ENCODE measurements at regions not wholly inside any gene's neighbourhood (a gene's known extent, or its start where the extent isn't known, plus 50 kb on each side); places are given as distances from the start of the nearest gene placed in this dataset.

DNA sequence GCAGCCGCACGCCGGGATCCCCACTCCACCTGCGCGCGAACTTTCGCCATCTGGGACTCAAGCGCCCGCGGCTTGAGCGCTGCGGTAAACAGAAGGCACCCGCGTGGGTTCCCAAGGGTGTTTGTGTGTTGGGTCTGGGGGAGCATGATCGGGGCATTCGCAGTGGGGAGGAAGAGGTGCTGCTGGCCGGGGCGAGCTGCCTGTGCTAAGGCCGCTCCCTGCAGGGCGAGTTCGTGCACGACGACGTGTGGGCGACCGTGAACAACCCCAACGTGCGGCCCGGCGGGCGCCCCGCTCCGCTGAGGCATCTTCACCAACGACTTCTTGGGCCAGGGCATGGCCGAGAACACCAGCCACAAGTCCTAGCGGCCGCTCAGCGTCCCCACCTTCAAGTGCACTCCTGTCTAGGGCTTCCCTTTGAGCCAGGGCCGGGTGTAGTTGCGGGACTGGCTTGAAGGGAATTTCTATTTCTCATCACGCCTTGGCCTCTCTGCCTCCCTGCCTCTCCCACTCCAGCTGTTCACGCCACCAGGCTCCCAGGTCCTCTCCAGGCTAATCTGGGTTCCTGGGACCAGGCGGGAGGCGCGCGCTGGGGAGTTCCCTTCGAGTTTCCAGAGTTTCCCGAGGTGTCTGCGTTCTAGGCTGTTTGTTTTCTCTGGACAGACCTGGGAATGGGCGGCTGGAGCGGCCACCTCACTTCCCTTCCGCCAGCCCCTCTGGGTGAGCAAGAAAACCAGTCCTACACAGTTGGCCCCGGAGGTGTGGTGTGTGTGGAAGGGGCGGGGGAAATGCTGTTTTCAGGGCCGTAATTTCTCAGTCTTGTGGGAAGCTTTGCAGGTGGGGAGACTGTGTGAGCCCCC is 417.8 kb upstream of the TMTC1 start:
- Histone ChIP-seq H3K27me3 (no peaks in the 10 kb centered on the region), H3K4me1 (peaks cover 0 to 8% (median 0%) of the 10 kb centered on the region in 10 experiments; a peak in 2 of 20 replicates), H3K27ac (no peak overlapping the region), H4K20me1 (no peaks in the 10 kb centered on the region), H3K9me3 (replicated peaks in 1 of 11) (peaks cover 0 to 9% (median 0%) of the 10 kb centered on the region in 11 experiments; a peak in 4 of 22 replicates), H3K4me3 (no peak overlapping the region), H3K9ac (no peak overlapping the region), H3K36me3 (no peaks in the 10 kb centered on the region), H3K4me2 (no peak overlapping the region)
- TF ChIP-seq Cebpa-rat (IDR thresholded peaks at IDR 0.05) = no peak

DNA sequence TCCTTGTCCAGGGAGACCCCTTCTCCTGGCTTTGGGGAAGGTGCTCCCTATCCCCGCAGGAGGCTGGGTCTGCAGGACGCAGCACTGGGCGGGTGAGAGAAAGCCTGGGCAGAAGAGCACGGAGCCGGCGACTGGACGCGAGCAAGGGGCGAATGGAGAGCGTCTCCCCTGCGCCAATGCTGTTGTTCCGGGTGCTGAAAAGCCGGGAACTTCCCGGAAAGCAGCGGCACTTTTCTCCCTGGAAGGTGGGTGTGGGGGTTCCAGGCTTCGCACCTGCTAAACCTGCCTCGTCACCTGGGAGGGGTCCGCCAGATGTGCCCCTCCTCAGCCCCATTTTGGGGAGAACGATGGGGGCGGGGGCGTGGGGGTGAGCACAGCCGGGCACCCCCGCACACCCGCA is 417.1 kb upstream of the TMTC1 start:
- Histone ChIP-seq H3K27me3 (no peaks in the 10 kb centered on the region), H3K4me3 (no peak overlapping the region), H3K36me3 (no peaks in the 10 kb centered on the region), H3K4me1 (peaks cover 0 to 8% (median 0%) of the 10 kb centered on the region in 10 experiments; a peak in 2 of 20 replicates), H3K9ac (no peak overlapping the region), H3K9me3 (replicated peaks in 1 of 11) (peaks cover 0 to 9% (median 0%) of the 10 kb centered on the region in 11 experiments; a peak in 4 of 22 replicates), H4K20me1 (no peaks in the 10 kb centered on the region), H3K27ac (no peak overlapping the region), H3K4me2 (no peak overlapping the region)
- TF ChIP-seq Cebpa-rat (IDR thresholded peaks at IDR 0.05) = no peak

DNA sequence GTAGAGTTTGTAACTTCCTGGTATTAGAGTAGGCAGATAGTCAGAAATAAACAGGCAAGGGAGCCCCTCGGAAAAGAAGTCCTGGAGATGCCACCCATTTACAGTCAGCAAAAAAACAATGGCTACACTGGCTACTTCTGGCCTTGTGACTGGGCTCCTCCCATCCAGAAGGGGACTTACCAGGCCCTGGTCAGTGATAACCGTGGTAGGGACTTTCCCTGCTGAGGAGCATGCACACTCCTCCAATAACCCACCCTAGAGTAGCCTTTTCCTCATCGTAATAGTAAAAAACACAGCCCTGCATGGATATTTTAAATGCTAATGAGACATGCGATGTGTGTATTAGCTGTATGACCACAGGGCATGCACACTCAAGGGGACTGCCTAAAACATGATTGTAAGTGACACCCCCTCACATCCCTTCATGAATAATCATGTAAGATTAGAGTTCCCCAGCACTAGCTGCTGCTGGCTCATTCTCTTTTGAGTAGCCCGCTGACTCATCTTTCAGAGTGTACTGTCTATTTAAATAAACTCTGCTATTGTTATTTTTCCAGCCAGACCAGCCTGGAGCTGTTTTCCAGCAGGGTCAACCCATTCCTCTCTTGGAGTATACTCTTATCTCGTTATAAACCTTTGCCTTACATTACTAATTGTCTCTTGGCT is 413.8 kb upstream of the TMTC1 start:
- TF ChIP-seq Cebpa-rat (IDR thresholded peaks at IDR 0.05) = no peak
- Histone ChIP-seq H3K4me1 (peaks cover 0 to 13% (median 0%) of the 10 kb centered on the region in 10 experiments; a peak in 2 of 20 replicates), H3K4me2 (peak overlapping the region in 1 of 11 experiments; percentile 40; a peak in 1 of 22 replicates)

DNA sequence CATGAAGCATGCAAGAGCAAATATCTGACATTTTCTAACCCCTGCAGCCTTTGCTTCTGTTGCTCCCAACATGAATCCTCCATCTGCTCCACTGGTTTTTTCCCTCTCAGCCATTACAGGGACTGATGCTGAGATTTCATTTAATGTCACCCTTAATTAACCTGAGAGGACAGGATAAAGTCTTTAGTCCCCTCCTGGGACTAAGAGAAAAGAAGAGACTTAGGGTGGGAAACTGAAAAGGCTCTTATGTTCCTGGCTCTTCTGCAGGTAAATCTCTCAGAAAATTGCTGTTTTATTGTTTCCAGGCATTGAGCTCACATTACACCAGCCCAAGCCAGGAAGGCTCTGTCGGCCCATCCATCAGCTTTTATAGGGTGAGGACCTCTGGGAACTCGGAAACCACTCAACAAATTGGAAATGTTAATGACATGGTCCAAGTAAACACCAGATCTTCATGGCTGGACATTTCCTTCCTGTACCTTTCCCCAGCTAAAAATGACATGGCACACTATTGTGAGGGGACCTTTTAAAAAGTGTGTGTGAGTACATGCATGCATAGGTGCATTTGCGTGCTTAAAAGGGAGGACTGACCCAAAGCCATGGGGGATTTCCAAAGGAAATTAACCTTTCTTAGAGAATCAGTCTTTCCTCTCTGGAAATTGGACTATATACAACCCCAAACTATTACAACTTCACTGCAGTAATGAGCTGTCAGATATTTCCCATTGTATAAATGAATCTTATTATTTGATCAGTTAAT is 408.1 kb upstream of the TMTC1 start:
- H3K27ac ChIP-seq = no peak overlapping the region
- H4K20me1 ChIP-seq = no peaks in the 10 kb centered on the region
- no peak overlapping the region for H3K4me2 ChIP-seq
- no peak overlapping the region for H3K4me3 ChIP-seq
- no peak overlapping the region for H3K9ac ChIP-seq
- no peak for TF ChIP-seq Cebpa-rat (IDR thresholded peaks at IDR 0.05)
- H3K4me1 ChIP-seq = peaks cover 0 to 8% (median 0%) of the 10 kb centered on the region in 10 experiments; a peak in 1 of 20 replicates
- 0 out of 22 replicates have a peak, but pooled peaks cover 0 to 6% (median 0%) of the 10 kb centered on the region in 11 experiments for H3K9me3 ChIP-seq (replicated peaks in 1 of 11)
- no peaks in the 10 kb centered on the region for H3K27me3 ChIP-seq
- H3K36me3 ChIP-seq = no peaks in the 10 kb centered on the region

More for the DNA sequence above, 413.8 kb upstream of the TMTC1 start:
- Histone ChIP-seq H3K4me3 (no peak overlapping the region), H4K20me1 (no peaks in the 10 kb centered on the region), H3K27me3 (no peaks in the 10 kb centered on the region), H3K36me3 (no peaks in the 10 kb centered on the region), H3K9me3 (replicated peaks in 1 of 11) (peaks cover 0 to 9% (median 0%) of the 10 kb centered on the region in 11 experiments; a peak in 4 of 22 replicates), H3K27ac (no peak overlapping the region), H3K9ac (no peak overlapping the region)

DNA sequence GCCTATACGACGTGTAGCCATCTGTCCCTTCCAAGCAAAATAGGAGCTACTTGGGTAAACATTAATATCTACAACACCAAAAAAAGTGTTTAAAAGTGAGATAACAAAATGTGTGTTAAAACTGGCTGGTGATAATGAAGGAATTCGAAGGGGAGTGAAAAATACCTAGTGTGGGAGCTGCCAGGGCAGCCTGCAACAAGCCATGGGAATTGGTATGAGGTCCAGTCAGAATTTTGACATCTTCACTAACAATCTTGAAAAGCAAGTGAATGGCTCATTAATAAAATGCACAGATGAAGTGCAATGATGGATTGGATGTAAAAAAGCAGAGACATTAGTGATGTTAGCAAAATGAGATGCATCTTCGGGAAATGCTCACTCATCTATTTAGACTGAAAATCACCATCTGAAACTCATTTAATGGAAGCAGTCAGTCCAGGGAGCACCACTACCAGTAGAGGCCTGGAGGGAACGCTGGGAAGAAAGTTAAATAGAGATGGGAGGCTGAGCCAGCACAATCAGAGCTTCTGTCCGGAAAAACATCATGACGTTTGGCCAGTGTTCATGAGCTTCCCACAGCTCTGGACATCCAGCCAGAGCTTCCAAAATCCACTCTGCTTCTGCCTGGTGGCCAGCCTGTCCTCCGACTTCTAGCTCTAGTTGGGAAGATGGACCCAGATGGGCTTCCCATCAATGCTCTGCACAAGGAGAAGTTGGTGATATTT is 405.0 kb upstream of the TMTC1 start:
- Histone ChIP-seq H3K27ac (no peak overlapping the region), H3K9me3 (replicated peaks in 1 of 11) (no peaks in the 10 kb centered on the region), H4K20me1 (no peaks in the 10 kb centered on the region), H3K4me2 (no peak overlapping the region), H3K9ac (no peak overlapping the region), H3K36me3 (no peaks in the 10 kb centered on the region), H3K4me1 (no peaks in the 10 kb centered on the region), H3K27me3 (no peaks in the 10 kb centered on the region), H3K4me3 (no peak overlapping the region)
- no peak for TF ChIP-seq Cebpa-rat (IDR thresholded peaks at IDR 0.05)

DNA sequence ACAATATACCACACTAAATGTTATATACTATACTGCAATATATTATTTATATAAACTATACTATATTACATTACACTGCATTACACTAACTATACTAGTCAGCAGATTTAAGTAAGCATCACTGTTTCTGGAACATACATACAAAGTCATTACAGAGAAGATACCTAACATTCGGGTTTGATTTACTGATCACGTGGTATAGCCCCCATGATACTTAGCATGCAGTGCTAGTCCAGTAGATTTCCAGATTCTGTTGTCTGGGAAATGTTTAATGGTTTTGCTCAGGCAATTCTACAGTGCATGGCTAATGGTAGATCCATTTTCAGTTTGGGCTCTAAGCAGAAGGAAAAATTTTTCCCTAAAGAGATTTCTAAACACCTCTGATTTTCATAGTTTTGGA is 403.7 kb upstream of the TMTC1 start:
- Histone ChIP-seq H3K9me3 (replicated peaks in 1 of 11) (peaks cover 0 to 6% (median 0%) of the 10 kb centered on the region in 11 experiments; a peak in 2 of 22 replicates), H3K36me3 (no peaks in the 10 kb centered on the region), H3K27me3 (no peaks in the 10 kb centered on the region), H3K4me3 (no peak overlapping the region), H3K4me1 (no peaks in the 10 kb centered on the region), H4K20me1 (no peaks in the 10 kb centered on the region), H3K9ac (no peak overlapping the region), H3K27ac (no peak overlapping the region), H3K4me2 (no peak overlapping the region)
- no peak for TF ChIP-seq Cebpa-rat (IDR thresholded peaks at IDR 0.05)

DNA sequence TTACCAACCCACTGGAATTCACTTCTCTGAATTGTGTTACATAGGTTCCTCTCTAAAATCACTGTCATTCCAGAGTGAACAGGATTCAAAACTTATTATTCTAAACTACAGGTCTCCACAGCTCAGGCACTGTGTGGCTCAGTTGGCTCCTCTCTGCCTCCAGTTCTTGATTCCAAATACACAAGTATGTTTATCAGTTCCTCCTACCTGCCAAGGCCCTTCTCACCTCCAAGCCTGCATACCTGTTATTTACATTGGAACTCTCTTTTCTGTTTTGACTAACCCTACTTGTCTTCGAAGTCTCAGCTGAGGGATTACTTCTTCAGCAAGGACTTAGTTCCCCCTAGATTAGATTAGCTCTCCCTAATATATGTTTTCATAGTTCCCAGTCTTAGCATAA is 397.6 kb upstream of the TMTC1 start:
- H3K36me3 ChIP-seq = no peaks in the 10 kb centered on the region
- TF ChIP-seq Cebpa-rat (IDR thresholded peaks at IDR 0.05) = no peak
- no peaks in the 10 kb centered on the region for H3K27me3 ChIP-seq
- no peak overlapping the region for H3K9ac ChIP-seq
- H3K4me3 ChIP-seq = no peak overlapping the region
- no peak overlapping the region for H3K4me2 ChIP-seq
- H3K27ac ChIP-seq = no peak overlapping the region
- no peaks in the 10 kb centered on the region for H4K20me1 ChIP-seq
- peaks cover 0 to 9% (median 0%) of the 10 kb centered on the region in 11 experiments; a peak in 2 of 22 replicates for H3K9me3 ChIP-seq (replicated peaks in 1 of 11)
- peaks cover 0 to 14% (median 0%) of the 10 kb centered on the region in 10 experiments; a peak in 3 of 20 replicates for H3K4me1 ChIP-seq

DNA sequence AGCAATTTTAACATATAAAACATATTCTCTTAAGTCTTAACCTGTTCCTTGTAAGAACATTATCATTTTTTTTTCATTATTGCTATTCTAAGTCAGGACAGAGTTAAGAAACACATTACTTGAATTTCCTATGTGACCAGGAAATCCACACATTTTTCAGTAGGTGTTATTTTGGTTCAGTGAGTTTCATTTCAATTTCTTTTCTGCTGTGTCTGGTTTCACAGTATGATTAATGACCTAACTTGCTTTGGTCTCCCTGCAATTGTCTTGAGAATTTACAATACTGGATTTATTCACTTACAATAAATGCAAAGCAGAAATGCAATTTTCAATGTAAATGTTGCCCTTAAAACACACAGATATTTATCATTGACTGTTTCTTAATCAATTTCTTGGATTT is 396.9 kb upstream of the TMTC1 start:
- Histone ChIP-seq H3K9me3 (replicated peaks in 1 of 11) (peaks cover 0 to 9% (median 0%) of the 10 kb centered on the region in 11 experiments; a peak in 2 of 22 replicates), H3K36me3 (no peaks in the 10 kb centered on the region), H3K27me3 (no peaks in the 10 kb centered on the region), H3K27ac (no peak overlapping the region), H4K20me1 (no peaks in the 10 kb centered on the region), H3K4me2 (no peak overlapping the region), H3K4me1 (peaks cover 0 to 14% (median 0%) of the 10 kb centered on the region in 10 experiments; a peak in 3 of 20 replicates), H3K9ac (no peak overlapping the region), H3K4me3 (no peak overlapping the region)
- TF ChIP-seq Cebpa-rat (IDR thresholded peaks at IDR 0.05) = no peak
